ENCODE measurements at regions not wholly inside any gene's neighbourhood (a gene's known extent, or its start where the extent isn't known, plus 50 kb on each side); places are given as distances from the start of the nearest gene placed in this dataset.

DNA sequence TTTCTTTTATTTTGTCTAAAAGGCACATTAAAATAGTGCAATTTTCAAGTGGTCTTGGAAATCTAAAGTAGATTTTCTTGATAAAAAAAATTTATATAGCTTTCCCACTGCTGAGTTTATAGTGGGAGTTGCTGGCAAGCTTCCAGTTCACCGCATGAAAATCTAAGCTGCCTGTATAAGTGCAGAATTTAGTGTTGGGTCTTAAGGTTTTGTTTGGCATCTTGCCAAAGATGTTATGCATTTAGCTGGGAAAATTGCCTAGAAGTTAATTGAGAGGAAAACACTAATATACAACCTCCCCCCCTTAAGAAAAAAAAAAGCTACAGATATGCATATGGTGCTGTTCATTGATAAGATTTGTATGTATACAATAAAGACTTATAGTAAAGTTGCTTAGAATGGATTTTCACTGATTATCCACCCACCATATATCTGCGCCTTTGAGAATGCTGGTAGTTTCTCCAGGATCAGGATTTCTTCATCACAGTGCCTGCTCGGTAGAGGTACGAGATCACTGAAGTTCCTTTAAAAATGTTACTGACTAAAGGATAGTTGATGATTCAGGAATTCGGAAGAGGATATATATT is 803.2 kb upstream of the POU3F3 start:
- H3K4me1 ChIP-seq (ENCODE audit: control insufficient read depth in 2 of 2, insufficient read depth in 2 of 2, low read length in 2 of 2) = no peaks in the 10 kb centered on the region
- H3K9me3 ChIP-seq (ENCODE audit: control insufficient read depth in 2 of 2, insufficient read depth in 1 of 2, low read length in 1 of 2) = no peaks in the 10 kb centered on the region
- no peak overlapping the region for H3K4me3 ChIP-seq (ENCODE audit: low read length in 2 of 2)
- H3K27ac ChIP-seq (ENCODE audit: low read depth in 1 of 2, low read length in 1 of 2) = no peak overlapping the region
- no peaks in the 10 kb centered on the region for H3K27me3 ChIP-seq (ENCODE audit: control insufficient read depth in 2 of 2, insufficient read depth in 1 of 2, low read length in 1 of 2)
- H3K36me3 ChIP-seq (ENCODE audit: control insufficient read depth in 2 of 2, insufficient read depth in 2 of 2, low read length in 1 of 2) = no peaks in the 10 kb centered on the region
- 95% methylated on average over 5 of the region's 5 CpGs for WGBS
- no peak for DNase-seq (ENCODE audit: low read depth in 6 of 9, low spot score in 9 of 9)

DNA sequence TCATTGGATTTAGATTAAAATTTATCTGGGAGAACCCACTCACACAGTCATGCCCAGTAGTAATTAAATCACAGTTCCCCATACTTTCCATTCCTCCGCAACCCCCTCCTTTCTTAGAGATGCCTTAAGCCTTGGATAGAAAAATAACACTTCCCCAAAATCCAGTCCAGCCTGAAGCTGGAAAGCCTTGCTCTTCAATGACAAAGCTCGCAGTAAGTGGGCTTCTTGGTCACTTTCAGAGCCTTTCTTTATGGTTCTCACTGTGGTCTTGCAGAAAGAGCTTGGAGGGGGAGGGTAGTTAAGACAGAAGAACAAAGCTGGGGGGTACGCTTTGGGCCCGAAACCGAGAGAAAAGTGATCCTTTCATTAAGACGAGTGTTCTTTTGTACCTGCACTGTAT is 802.1 kb upstream of the POU3F3 start:
- 94% methylated on average over 6 of the region's 6 CpGs for WGBS
- H3K4me1 ChIP-seq (ENCODE audit: control insufficient read depth in 2 of 2, insufficient read depth in 2 of 2, low read length in 2 of 2) = no peaks in the 10 kb centered on the region
- no peak overlapping the region for H3K27ac ChIP-seq (ENCODE audit: low read depth in 1 of 2, low read length in 1 of 2)
- H3K9me3 ChIP-seq (ENCODE audit: control insufficient read depth in 2 of 2, insufficient read depth in 1 of 2, low read length in 1 of 2) = no peaks in the 10 kb centered on the region
- H3K36me3 ChIP-seq (ENCODE audit: control insufficient read depth in 2 of 2, insufficient read depth in 2 of 2, low read length in 1 of 2) = no peaks in the 10 kb centered on the region
- no peak for DNase-seq (ENCODE audit: low read depth in 6 of 9, low spot score in 9 of 9)
- H3K4me3 ChIP-seq (ENCODE audit: low read length in 2 of 2) = no peak overlapping the region
- no peaks in the 10 kb centered on the region for H3K27me3 ChIP-seq (ENCODE audit: control insufficient read depth in 2 of 2, insufficient read depth in 1 of 2, low read length in 1 of 2)

DNA sequence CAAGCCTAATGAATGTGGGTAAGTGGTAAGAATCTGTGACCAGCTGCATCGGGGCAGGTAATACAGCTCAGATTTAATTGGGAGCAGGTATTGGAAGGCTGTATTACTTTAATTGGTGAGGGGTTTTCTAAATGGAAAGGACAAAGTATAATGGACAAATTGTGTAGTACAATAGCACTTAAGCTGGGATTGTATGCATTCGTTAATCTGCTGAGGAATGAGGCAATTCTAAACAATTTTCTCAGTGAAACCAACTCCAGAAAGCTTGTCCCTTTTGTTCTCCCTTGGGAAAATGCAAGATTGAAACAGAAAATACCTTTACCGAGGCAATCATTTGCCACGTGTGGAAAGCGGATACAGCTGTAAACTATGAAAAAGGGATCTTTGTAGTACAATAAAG is 801.6 kb upstream of the POU3F3 start:
- Histone ChIP-seq H3K9me3 (ENCODE audit: control insufficient read depth in 2 of 2, insufficient read depth in 1 of 2, low read length in 1 of 2) (no peaks in the 10 kb centered on the region), H3K4me1 (ENCODE audit: control insufficient read depth in 2 of 2, insufficient read depth in 2 of 2, low read length in 2 of 2) (no peaks in the 10 kb centered on the region), H3K36me3 (ENCODE audit: control insufficient read depth in 2 of 2, insufficient read depth in 2 of 2, low read length in 1 of 2) (no peaks in the 10 kb centered on the region), H3K4me3 (ENCODE audit: low read length in 2 of 2) (no peak overlapping the region), H3K27ac (ENCODE audit: low read depth in 1 of 2, low read length in 1 of 2) (no peak overlapping the region), H3K27me3 (ENCODE audit: control insufficient read depth in 2 of 2, insufficient read depth in 1 of 2, low read length in 1 of 2) (no peaks in the 10 kb centered on the region)
- WGBS = 90% methylated on average over 5 of the region's 5 CpGs
- no peak for DNase-seq (ENCODE audit: low read depth in 6 of 9, low spot score in 9 of 9)

DNA sequence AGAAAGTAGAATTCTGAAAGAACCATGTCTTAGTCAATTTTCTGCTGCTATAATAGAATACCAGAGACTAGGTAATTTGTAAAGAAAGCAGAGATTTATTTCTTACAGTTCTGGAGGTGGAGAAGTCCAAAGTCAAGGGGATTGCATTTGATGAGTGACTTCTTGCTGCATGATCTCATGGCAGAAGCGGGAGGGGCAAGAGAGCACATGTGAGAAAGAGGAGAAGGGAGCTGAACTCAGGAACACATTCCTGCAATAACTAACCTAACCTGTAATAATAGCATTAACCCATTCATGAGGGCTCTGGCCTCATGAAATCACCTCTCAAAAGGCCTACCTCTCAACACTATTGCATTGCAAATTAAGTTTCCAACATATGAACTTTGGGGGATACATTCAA is 797.5 kb upstream of the POU3F3 start:
- H3K27me3 ChIP-seq (ENCODE audit: control insufficient read depth in 2 of 2, insufficient read depth in 1 of 2, low read length in 1 of 2) = no peaks in the 10 kb centered on the region

DNA sequence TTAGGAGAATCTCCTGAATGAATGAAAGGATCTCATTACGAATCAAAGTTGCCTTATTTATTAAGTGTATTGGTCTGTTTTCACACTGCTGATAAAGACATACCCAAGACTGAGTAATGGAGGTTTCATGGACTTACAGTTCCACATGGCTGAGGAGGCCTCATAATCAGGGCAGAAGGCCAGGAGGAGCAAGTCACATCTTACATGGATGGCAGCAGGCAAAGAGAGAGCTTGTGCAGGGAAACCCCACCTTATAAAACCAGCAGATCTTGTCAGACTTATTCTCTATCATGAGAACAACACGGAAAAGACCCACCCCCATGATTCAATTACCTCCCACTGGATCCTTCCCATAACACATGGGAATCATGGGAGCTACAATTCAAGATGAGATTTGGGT is 785.2 kb upstream of the POU3F3 start:
- no peak overlapping the region for H3K27ac ChIP-seq (ENCODE audit: low read depth in 1 of 2, low read length in 1 of 2)
- no peaks in the 10 kb centered on the region for H3K9me3 ChIP-seq (ENCODE audit: control insufficient read depth in 2 of 2, insufficient read depth in 1 of 2, low read length in 1 of 2)
- no peaks in the 10 kb centered on the region for H3K27me3 ChIP-seq (ENCODE audit: control insufficient read depth in 2 of 2, insufficient read depth in 1 of 2, low read length in 1 of 2)
- H3K4me1 ChIP-seq (ENCODE audit: control insufficient read depth in 2 of 2, insufficient read depth in 2 of 2, low read length in 2 of 2) = no peaks in the 10 kb centered on the region
- no peak overlapping the region for H3K4me3 ChIP-seq (ENCODE audit: low read length in 2 of 2)
- H3K36me3 ChIP-seq (ENCODE audit: control insufficient read depth in 2 of 2, insufficient read depth in 2 of 2, low read length in 1 of 2) = no peaks in the 10 kb centered on the region
- 86% methylated on average over 2 of the region's 2 CpGs for WGBS
- DNase-seq (ENCODE audit: low read depth in 6 of 9, low spot score in 9 of 9) = no peak

More for the DNA sequence above, 797.5 kb upstream of the POU3F3 start:
- Histone ChIP-seq H3K27ac (ENCODE audit: low read depth in 1 of 2, low read length in 1 of 2) (no peak overlapping the region), H3K4me3 (ENCODE audit: low read length in 2 of 2) (no peak overlapping the region), H3K9me3 (ENCODE audit: control insufficient read depth in 2 of 2, insufficient read depth in 1 of 2, low read length in 1 of 2) (no peaks in the 10 kb centered on the region), H3K36me3 (ENCODE audit: control insufficient read depth in 2 of 2, insufficient read depth in 2 of 2, low read length in 1 of 2) (no peaks in the 10 kb centered on the region), H3K4me1 (ENCODE audit: control insufficient read depth in 2 of 2, insufficient read depth in 2 of 2, low read length in 2 of 2) (no peaks in the 10 kb centered on the region)
- DNase-seq (ENCODE audit: low read depth in 6 of 9, low spot score in 9 of 9) = no peak
- WGBS = 90% methylated on average over 1 of the region's 1 CpG

DNA sequence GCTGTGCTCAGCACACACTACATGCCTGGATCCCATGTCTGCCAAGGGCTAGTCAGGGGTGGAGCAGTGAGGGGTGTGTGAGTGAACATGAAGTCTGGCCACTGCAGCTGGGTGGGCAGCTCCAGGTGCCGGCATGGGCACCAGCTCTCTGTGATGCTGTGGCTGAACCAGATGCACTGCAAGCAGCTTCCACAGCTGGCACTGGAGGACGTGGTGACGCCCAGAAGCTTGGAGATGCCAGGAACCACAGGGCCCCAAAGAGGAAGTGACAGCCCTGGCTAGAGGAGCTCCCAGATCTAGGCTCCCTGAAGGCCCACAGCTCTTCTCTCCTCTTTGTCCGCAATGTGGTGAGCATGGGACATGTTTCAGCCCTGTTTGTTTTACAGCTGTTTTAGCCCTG is 776.3 kb upstream of the POU3F3 start:
- H3K9me3 ChIP-seq (ENCODE audit: control insufficient read depth in 2 of 2, insufficient read depth in 1 of 2, low read length in 1 of 2) = peaks cover 0 to 16% of the 10 kb centered on the region in 2 donors
- H3K27me3 ChIP-seq (ENCODE audit: control insufficient read depth in 2 of 2, insufficient read depth in 1 of 2, low read length in 1 of 2) = no peaks in the 10 kb centered on the region
- no peak overlapping the region for H3K27ac ChIP-seq (ENCODE audit: low read depth in 1 of 2, low read length in 1 of 2)
- no peaks in the 10 kb centered on the region for H3K36me3 ChIP-seq (ENCODE audit: control insufficient read depth in 2 of 2, insufficient read depth in 2 of 2, low read length in 1 of 2)
- no peak overlapping the region for H3K4me3 ChIP-seq (ENCODE audit: low read length in 2 of 2)
- no peak for DNase-seq (ENCODE audit: low read depth in 6 of 9, low spot score in 9 of 9)
- WGBS = 81% methylated on average over 4 of the region's 4 CpGs
- H3K4me1 ChIP-seq (ENCODE audit: control insufficient read depth in 2 of 2, insufficient read depth in 2 of 2, low read length in 2 of 2) = no peaks in the 10 kb centered on the region

DNA sequence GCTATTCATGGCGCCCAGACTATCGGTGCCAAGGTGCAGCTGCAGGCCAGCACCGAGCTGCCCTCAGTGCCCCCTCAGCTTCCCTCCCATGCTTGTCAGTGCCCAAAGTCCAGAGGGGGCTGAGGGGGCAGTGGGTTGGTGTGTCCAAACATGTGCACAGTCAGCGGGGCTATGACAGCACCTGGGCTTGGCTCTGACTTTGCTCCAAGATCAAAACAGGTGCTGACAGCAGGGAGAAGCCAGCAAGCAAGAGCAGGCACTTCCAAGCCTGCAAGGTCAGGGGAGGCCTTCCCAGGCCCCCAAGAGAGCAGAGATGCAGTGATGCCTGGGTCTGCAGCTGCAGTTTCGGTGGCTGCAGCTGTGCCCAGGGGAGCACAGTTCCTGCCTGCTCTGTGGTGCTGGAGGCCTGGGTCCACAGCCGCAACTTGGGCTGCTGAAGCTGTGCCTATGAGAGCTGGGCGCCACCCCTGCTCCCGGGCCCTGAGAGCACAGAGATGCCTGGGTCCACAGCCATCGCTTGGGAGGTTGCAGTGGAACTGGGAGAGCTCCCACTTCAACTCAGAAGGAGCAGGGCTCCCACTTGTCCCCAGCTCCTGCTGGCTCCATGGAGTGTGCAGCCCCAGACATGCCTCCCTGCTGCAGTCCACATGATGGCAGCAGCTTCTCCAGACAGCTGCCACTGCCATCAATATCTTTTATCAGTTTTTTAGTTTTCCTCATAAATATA is 775.3 kb upstream of the POU3F3 start:
- Histone ChIP-seq H3K27ac (ENCODE audit: low read depth in 1 of 2, low read length in 1 of 2) (no peak overlapping the region), H3K4me3 (ENCODE audit: low read length in 2 of 2) (no peak overlapping the region), H3K36me3 (ENCODE audit: control insufficient read depth in 2 of 2, insufficient read depth in 2 of 2, low read length in 1 of 2) (no peaks in the 10 kb centered on the region), H3K4me1 (ENCODE audit: control insufficient read depth in 2 of 2, insufficient read depth in 2 of 2, low read length in 2 of 2) (no peaks in the 10 kb centered on the region), H3K27me3 (ENCODE audit: control insufficient read depth in 2 of 2, insufficient read depth in 1 of 2, low read length in 1 of 2) (no peaks in the 10 kb centered on the region), H3K9me3 (ENCODE audit: control insufficient read depth in 2 of 2, insufficient read depth in 1 of 2, low read length in 1 of 2) (peaks cover 0 to 16% of the 10 kb centered on the region in 2 donors)
- 95% methylated on average over 9 of the region's 9 CpGs for WGBS
- no peak for DNase-seq (ENCODE audit: low read depth in 6 of 9, low spot score in 9 of 9)

DNA sequence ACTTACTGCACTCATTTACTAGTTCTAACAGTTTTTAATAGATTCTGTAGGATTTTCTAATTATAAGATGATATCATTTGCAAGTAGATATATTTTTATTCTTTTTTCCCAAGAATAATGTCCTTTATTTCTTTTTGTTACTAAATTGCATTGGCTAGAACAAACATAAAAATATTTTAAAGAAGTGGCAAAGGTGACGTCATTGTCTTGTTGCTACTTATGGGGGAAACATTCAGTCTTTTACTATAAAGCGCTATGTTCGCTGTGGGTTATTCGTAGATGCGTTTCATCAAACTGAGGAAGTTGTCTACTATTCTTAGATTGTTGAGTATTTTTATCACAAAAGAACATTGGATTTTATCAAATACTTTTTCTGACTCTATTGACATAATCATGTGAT is 765.2 kb upstream of the POU3F3 start:
- no peak for DNase-seq (ENCODE audit: low read depth in 6 of 9, low spot score in 9 of 9)
- Histone ChIP-seq H3K4me1 (ENCODE audit: control insufficient read depth in 2 of 2, insufficient read depth in 2 of 2, low read length in 2 of 2) (no peaks in the 10 kb centered on the region), H3K9me3 (ENCODE audit: control insufficient read depth in 2 of 2, insufficient read depth in 1 of 2, low read length in 1 of 2) (no peaks in the 10 kb centered on the region), H3K4me3 (ENCODE audit: low read length in 2 of 2) (no peak overlapping the region), H3K27me3 (ENCODE audit: control insufficient read depth in 2 of 2, insufficient read depth in 1 of 2, low read length in 1 of 2) (no peaks in the 10 kb centered on the region), H3K36me3 (ENCODE audit: control insufficient read depth in 2 of 2, insufficient read depth in 2 of 2, low read length in 1 of 2) (no peaks in the 10 kb centered on the region), H3K27ac (ENCODE audit: low read depth in 1 of 2, low read length in 1 of 2) (no peak overlapping the region)
- 95% methylated on average over 5 of the region's 5 CpGs for WGBS

DNA sequence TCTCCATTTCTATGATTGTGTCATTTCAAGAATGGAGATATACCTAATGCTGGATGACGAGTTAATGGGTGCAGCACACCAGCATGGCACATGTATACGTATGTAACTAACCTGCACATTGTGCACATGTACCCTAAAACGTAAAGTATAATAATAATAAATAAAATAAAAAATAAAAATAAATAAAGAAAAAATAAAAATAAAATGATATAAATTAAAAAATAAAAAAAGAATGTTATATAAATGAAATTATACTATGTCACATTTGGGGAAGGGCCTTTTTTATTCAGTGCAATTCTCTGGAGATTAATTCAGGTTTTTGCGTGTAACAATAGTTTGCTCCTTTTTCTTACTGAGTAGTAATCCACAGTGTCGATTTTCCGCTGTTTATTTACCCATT is 763.5 kb upstream of the POU3F3 start:
- no peak overlapping the region for H3K27ac ChIP-seq (ENCODE audit: low read depth in 1 of 2, low read length in 1 of 2)
- DNase-seq (ENCODE audit: low read depth in 6 of 9, low spot score in 9 of 9) = no peak
- no peaks in the 10 kb centered on the region for H3K36me3 ChIP-seq (ENCODE audit: control insufficient read depth in 2 of 2, insufficient read depth in 2 of 2, low read length in 1 of 2)
- H3K9me3 ChIP-seq (ENCODE audit: control insufficient read depth in 2 of 2, insufficient read depth in 1 of 2, low read length in 1 of 2) = no peaks in the 10 kb centered on the region
- no peaks in the 10 kb centered on the region for H3K27me3 ChIP-seq (ENCODE audit: control insufficient read depth in 2 of 2, insufficient read depth in 1 of 2, low read length in 1 of 2)
- no peaks in the 10 kb centered on the region for H3K4me1 ChIP-seq (ENCODE audit: control insufficient read depth in 2 of 2, insufficient read depth in 2 of 2, low read length in 2 of 2)
- no peak overlapping the region for H3K4me3 ChIP-seq (ENCODE audit: low read length in 2 of 2)
- 96% methylated on average over 6 of the region's 6 CpGs for WGBS
